Inferior parietal cortex (tissue), 1 donor: ENCODE measurements at regions not wholly inside any gene's neighbourhood (a gene's known extent, or its start where the extent isn't known, plus 50 kb on each side); places are given as distances from the start of the nearest gene placed in this dataset.

Source experiments
- DNase-seq: peaks from one replicate; pipeline ENCODE4 v3.0.0-alpha.2; 2016; ENCODE audit errors: extremely low spot score

DNA sequence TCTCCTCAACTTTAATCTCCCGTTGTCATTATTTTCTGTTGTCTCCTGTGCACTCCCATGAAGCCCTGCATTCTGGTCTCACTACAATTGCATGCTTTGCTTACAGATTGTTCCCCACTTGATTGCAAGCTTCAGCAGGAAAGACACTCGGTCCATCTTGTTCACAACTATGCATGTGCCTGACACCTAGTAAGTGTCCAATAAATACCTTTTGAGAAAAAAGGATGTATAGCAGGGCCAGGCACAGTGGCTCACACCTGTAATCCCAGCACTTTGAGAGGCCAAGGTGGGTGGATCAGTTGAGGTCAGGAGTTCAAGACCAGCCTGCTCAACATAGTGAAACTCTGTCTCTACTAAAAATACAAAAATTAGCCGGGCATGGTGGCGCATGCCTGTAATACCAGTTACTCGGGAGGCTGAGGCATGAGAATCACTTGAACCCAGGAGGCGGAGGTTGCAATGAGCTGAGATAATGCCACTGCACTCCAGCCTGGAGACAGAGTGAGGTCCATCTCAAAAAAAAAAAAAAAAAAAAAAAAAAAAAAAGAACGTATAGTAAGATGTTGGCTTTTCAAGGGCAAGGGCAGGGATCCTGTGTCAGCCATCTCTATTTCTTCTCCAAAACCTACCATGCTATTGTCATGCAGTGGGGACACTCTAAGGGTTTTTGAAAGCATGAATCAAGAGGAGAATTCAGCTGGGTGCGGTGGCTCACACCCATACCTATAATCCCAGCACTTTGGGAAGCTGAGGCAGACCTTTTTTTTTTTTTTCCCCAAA, 338.3 kb downstream of the MYCN start:
- DNase-seq, result no peak

DNA sequence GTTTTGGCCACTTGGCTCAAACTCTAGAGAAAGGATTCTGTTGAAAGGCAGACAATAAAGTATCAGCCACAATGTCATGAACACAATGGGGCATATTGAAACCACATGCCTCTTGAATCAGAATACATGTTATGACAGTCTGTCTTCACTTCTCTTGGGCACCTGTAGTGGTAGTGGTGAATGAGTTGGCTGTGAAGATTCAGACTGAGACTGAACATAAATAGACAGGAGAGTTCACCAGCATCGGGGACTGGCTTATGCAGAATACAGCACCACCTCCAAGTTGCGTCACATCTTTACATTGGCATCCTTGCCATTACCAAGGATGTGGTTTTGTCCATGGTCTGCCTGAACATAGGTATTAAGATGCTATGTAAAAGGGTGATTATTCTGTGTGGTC, 336.8 kb downstream of the MYCN start:
- no peak for DNase-seq

DNA sequence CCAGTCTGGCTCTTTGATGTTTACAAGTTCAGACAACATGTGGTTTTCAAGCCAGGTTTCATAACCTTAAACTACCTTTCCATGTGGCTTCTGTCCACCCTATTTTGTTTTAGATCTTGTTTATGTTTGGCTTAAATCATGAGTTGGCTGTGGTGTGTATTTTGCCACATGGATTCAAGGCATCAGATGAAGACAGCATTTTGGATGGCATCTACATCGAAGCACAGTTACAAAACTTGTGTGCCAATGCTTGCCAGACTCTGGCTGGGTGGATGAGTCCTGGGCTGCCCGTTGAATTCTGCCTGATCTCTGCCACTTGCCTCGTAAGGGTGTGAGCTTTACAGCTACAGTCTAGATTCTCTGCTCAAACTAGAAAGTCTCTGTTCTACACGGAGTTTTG, 335.3 kb downstream of the MYCN start:
- DNase-seq, result no peak

DNA sequence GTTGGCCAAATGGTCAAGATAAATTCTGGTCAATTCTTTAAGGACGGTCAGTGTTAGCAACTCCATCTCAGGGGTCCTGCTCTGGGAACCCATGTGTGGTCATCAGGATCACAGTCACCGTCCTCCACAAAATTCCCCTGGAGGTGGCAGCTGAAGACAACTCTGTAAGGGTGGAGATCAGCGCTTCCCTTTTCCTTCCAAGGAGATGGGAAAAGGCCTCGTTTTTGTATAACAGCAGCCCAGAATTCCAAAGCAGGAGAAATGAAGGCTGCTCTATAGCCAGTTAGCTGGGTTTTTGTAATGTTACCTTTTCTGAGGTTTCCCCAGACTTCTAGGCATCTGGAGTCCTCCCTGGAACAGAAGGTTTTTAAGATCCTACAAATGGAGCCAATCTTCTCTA, 334.8 kb downstream of the MYCN start:
- no peak for DNase-seq

DNA sequence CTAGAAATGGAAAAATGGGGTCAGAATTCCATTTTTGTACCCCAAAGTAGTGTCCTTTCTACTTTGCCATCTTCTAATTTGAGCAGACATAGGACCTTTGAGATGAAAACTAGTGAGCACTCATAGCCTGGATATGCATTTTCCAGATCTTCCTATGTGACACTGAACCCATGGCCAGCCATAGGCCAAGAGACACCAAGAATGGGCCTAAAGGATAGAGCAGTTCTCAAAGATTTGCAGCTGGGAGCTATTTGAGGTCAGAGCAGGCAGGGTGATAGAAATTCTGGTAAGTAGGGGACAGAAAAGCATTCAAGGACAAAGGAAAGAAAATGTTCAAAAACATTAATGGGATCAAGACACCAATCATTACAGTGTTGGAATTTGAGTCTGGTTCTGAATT, 332.8 kb downstream of the MYCN start:
- no peak for DNase-seq

DNA sequence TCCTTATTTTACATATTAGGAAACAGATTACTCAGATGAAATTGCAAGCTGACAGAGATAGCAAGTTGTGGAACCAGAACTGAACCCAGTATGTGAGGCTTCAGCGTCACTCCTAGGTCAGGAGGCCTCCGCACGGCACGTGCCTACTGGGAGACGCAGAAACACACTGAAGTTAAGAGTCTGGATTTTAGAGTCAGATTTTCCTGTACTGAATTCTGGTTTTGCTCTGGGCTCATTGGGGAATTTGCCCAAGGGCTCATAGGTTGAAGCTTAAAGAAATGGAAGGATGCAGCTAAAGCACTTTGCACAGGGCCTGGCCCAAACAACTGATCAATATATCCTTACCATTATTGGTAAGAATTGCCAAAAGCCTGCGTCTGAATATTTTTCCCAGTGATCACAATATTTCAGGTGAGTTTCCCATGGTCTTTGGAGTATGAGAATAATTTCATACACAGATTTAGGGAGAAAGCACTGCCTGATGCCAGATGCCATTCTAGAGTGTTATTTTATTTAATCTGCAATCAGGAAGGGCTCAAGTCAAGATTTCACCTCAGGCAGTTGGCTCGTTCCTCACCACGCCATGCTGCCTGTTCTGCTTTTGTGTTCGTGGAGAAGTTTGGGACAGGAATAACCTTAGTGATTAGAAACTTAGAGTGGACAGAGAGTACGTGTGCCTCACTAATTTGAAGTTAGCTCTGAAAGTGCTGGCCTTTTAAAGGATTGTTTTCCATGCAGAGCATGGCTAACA, 331.9 kb downstream of the MYCN start:
- no peak for DNase-seq

DNA sequence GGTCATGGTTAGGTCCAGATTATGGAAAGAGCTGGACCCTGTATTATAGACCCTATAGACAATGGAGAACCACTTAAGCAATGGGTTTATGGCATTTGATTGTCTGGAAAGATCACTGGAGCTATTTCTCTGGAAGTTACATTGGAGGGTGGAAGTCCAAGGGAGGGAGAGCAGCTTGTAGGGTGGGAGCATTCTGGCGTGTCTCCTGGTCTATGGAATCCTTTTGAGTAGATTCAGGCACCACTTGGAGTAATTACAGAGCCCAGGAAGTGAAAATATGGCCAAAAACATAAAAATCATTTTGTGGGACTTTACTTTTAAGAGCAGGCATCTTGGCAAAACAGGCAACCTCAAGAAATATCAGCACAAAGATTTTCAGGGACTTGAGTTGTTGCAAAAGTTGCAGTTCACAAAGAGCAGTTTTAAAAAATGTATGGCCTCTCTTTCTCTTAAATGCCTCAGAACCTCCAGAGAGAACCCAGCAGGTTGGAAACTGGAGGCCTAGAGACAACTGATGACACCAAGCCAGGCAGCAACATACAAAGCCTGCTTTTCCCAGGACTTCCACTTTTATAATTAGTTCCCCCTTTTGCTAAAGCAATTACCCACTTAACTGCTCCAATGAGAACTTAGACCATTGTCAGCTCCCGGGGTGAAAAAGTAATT, 331.0 kb downstream of the MYCN start:
- DNase-seq, result no peak

DNA sequence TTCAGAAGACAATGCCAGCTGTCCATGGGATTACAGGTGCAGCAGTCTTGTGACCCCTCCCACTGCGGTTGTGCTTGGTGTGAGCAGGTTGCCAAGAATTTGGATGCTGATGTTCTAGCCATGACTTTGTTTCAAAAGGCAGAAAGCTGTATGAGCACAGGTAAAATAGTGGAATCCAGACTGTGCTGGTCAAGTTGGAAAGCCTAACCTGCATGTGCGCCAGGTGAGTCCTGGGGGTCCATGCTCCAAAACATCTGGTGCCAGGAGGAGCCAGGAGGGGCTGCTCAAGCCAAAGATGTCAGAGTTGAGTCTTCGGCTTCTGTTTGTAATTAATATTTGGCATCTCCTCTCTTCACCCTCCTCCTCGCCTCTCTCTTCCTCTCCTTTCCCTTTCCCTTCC, 330.1 kb downstream of the MYCN start:
- DNase-seq, result no peak

DNA sequence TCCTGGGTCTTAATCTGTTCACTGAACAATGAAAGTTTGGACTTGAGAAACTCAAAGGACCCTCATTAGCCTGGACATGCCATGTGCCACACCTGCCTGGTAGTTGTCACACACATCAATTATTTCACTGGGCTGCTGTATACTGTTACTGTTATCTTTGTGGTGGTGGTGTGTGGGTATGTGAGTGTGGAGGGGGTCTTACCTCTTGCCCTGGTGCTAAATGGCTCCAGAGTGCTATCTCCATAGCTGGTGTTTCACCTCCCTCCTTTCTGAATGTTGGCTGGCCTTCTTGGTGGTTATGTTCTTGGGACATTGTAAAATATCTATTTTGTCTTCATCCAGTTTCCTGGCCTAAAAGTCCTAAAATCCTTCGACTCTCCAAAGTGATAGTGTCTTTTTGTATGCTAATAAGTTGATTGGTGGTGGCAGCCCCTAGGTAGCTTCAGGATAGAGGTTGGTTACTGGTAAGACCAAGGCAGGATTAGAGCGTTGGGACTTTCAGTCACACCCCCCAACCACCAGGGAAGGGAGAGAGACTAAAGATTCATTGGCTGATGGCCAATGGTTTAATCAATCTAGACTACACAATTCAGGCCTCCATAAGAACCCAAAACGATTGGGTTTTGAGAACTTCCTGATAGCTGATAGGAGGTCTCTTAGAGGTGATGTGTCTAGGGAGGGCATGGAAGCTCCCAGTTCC, 328.1 kb downstream of the MYCN start:
- no peak for DNase-seq

DNA sequence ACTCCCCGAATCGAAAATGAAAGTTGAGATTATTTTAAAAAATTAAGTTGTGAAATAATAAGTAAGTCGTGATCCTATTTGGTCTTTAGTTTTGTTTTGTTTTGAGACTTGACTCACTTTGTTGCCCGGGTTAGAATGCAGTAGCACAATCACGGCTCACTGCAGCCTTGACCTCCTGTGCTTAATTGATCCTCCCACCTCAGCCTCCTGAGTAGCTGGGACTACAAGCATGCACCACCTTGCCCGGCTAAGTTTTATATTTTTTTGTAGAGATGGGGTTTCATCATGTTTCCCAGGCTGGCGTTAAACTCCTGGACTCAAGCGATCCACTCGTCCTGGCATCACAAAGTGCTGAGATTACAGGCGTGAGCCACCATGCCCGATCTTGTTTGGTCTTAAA, 326.2 kb downstream of the MYCN start:
- DNase-seq, result no peak

DNA sequence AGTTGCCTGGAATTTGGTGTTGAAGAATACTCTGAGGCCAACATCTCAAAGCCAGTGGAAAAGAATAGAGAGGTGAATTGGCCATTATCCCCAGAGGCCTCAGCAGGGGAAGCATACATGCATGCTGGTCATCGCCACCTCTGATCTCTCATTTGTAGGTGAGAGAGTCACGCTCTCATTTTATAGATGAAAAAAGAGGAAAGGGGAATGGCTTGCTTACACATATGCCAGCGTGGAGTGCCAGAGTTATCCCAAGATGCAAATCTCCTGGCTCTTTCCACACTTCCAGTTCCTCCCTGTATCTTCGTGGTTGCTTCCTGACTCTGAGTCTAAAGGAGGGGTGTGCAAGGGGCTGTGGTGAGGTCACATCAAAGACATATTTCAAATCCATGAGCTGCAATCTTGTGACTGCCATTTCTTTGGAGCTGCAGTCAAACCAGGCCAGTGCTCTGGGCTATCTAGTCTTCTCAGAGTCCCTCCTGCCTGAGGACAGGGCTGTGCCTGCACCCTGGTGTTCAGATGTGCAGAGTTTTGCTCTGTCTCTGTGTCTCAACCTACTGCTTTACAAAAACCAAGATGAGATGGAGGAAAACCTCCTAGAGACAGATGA, 324.7 kb downstream of the MYCN start:
- no peak for DNase-seq

DNA sequence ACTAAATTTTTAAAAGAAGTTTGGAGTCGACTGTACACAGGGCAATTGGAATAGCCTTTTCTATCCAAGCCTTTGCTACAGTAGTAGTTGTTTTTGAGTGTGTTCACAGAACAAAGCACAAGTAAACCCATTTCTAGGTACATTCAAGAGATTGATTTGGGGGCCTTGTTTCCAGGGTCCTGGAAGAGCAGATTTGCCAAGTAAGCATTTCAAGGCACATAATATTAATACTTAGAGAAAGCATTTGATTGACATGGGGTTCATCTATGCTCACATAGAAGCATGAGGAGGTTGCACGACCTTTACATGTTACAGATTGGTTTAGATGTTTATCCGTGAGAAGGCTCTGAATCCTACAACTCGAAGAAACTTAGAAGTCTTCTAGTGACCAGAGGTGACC, 324.1 kb downstream of the MYCN start:
- DNase-seq, result no peak

DNA sequence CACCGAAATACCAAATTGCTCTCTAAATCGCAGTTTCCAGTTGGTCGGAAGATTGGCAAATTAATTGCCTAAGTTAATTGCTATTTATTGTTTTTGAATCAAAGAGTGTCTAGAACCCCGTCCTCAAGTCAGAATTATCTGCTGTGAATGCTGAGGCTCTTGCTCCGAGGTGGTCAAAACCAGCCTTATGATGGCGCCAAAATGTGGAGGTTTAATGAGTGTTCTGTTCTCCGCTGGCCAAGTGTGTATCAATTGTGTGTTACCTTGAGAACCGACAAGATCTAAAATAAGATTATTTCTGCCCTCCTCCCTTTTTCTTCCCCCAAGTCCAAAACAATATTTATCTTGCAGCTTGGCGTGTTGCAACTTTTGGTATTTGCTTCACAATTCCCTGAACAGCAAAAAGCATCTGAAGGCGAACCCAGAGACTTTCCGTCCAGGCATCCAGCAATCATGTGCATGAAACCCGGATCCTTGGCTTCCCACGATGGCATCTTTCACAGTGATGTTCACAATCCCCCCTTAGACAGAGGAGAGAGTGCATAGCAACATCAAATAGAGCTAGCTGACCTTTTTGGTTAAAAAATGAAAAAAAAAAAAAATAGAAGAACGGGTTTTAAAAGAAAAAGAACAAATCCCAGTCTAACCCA, 323.0 kb downstream of the MYCN start:
- no peak for DNase-seq

DNA sequence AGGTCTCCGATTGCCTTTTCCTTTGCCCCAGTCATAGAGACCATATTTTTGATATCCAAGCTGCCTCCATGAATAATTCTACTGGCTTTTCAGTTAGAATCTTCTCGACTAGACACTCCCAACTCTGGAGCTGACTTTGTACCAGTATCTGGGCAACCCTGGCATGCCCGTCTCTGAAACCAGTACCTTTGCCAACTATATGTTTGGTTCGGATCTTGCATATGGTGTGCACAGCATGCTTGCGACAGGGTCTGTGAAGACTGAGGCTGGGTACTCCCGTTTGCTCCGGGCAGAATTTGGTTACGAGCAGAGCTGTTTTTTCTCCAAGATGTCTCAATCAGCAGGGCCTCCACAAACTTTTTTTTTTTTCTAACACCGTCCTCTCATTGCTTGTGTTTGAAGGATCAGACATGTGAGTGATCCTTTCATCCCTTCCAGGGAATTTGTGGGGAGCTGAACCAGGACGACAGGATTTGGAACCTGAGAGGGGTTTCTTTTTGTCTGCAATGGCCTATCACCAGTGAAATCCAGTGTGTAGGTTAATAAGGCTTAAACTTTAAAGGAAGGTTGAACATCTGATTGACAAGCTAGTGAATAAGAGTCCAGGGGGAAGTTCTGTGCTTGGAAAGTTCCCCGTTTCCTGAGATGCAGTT, 322.3 kb downstream of the MYCN start:
- no peak for DNase-seq

DNA sequence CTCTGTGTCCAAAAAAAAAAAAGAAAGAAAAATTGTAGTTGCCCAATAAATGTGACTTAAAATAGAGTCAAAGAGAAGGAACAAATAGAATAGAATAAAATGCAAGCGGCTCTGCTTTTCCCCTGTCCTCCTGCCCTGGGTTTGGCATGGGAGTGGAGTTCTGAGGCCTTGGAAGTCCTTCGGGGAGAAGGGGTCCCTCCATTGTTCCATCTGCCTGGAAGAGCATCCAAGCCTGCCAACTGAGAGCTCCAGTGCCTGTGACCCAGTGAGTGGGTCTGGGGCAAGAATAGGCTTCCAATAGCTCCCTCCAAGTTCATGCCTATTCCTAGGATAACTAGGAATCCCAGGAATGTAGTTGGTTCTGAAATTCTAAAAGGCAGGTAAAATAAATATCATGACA, 321.4 kb downstream of the MYCN start:
- no peak for DNase-seq

DNA sequence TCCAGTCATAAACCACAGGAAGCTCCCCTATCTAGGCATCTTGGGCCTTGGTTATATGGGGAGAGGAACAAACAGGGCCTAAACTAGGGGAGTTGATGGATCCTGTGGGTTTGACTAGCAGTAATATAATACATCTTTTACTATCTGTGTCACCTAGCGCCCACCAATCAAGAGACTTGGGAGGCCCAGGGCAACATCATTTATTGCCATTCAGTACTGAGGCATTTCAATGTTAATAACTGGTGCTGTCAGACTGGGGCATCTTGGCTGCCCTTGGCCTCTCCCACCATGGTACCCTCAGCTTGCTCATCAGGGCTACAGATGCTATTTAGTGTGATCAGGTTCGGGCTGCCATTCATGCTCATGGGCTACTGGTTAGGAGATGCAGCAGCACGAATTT, 320.7 kb downstream of the MYCN start:
- no peak for DNase-seq

DNA sequence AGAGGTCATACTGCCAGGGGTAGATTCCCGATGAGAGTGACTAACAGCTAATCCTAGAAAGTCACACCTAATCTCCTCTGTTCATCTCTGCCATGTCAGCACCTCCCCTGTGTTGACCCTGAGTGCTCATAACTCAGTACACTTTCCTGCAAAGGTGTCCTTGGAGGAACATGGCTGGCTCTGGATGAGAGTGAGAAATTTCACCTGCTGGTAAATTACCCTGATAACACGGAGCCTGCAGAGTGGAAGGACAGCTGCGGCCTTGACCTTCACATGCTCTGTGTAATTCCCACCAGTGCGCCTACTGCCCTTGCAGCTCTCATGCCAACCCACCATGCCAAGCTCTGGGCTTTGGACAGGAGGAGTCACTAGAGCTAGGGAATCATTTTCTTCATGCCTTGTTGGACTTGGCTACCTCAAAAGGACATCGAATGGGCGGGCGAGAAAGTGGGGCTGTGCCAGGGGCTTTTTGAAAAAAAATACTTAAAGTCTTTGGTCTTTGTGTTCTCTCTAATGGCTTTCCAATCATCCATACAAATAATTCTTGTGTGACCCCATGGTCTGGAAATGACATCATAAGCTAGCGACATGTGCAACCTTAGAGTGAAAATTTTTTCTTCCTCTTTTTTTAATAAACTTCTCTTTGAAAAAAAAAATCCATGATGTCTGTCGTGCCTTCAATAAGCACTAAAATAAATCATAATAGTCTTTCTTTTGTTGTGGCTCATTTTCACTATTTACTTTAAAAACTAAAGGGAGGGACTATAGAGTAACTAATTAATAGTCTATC, 319.9 kb downstream of the MYCN start:
- DNase-seq, result no peak

DNA sequence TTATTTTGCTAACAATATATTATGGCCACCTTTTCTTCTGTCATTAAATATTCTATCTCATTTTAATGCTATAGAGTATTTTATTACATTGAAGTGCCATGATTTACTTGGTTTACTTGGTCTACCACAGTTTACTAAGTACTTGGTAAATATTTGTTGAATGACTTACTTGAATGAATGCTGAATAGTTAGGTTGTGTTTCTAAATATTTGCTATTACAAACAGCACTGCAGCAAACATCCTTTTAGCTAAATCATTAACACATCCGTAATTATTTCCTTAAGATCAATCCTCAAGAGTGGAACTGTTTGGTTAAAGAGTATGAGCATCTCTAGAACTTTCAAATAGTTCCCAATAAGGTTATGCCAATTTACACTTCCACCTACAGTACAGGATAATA, 318.7 kb downstream of the MYCN start:
- DNase-seq, result no peak

DNA sequence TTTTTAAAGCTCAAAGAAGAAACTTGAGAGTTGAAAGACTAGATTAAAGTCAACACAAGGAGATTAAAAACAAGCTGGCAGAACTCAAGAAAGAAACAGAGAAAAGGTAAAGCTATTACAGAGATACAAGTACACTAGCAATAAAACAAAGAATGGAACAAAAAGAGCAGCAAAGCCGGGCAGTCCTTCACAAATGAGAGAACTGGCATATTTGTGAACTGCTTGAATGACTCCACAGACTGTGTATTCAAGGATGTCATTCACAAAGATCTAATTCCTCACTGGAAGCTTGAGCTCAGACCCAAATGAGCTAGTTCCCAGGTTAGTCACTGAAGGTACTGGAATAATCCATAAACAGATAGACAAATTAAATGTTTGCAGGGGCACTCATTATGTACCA, 318.0 kb downstream of the MYCN start:
- no peak for DNase-seq
